ENCODE measurements at regions not wholly inside any gene's neighbourhood (a gene's known extent, or its start where the extent isn't known, plus 50 kb on each side); places are given as distances from the start of the nearest gene placed in this dataset.

- CTCF ChIA-PET = no interaction called here
- H3K9me3 ChIP-seq (ENCODE audit: insufficient read depth, low read depth) = no peaks in the 10 kb centered on the region
- peaks cover 10% of the 10 kb centered on the region for H3K4me1 ChIP-seq (replicated peaks; ENCODE audit: insufficient read depth)
- POLR2A ChIA-PET (ENCODE audit: unreplicated experiment) = no interaction called here
- peaks cover 11% of the 10 kb centered on the region; the same call in 1 of the 2 replicates for H3F3A ChIP-seq (ENCODE audit: insufficient read depth, low read depth)
- no peaks in the 10 kb centered on the region for H3K36me3 ChIP-seq (ENCODE audit: low read depth)
- no peaks in the 10 kb centered on the region for H3K9me2 ChIP-seq (ENCODE audit: insufficient read depth)
- no peaks in the 10 kb centered on the region for H3K79me2 ChIP-seq (ENCODE audit: low read depth)
- BruUV-seq (replicated peaks) = no TSS peak
- no peak overlapping the region for H2AFZ ChIP-seq
- H3K27ac ChIP-seq = no peak overlapping the region
- peaks cover 5% of the 10 kb centered on the region; the same call in 1 of the 2 replicates for H3K27me3 ChIP-seq (ENCODE audit: insufficient read depth, low read depth)
- intact Hi-C loops (cut with micrococcal nuclease; ENCODE audit: unreplicated experiment) = no loop called here
- no peak for DNase-seq
- TF ChIP-seq EZH2 (IDR thresholded peaks at IDR 0.05; ENCODE audit: low read depth) = no peak
- TF ChIP-seq CTCF (conservative IDR thresholded peaks at IDR 0.05) = no peak
- H4K20me1 ChIP-seq (ENCODE audit: insufficient read depth) = no peaks in the 10 kb centered on the region
- H3K4me2 ChIP-seq = no peak overlapping the region
- no peak overlapping the region for H3K4me3 ChIP-seq
These were observed 117.7 kb downstream of the WT1 start for GRCh38 chr11:32317643-32318042.

- no peaks in the 10 kb centered on the region for H3K79me2 ChIP-seq (ENCODE audit: low read depth)
- no peak overlapping the region for H3K4me3 ChIP-seq
- no peaks in the 10 kb centered on the region for H3K9me2 ChIP-seq (ENCODE audit: insufficient read depth)
- H4K20me1 ChIP-seq (ENCODE audit: insufficient read depth) = no peaks in the 10 kb centered on the region
- ChIA-PET POLR2A (ENCODE audit: unreplicated experiment) (no interaction called here), CTCF (no interaction called here)
- H3K9me3 ChIP-seq (ENCODE audit: insufficient read depth, low read depth) = no peaks in the 10 kb centered on the region
- no peak for DNase-seq
- H2AFZ ChIP-seq = no peak overlapping the region
- TF ChIP-seq CTCF (conservative IDR thresholded peaks at IDR 0.05) (no peak), EZH2 (IDR thresholded peaks at IDR 0.05; ENCODE audit: low read depth) (no peak)
- no peak overlapping the region for H3K4me2 ChIP-seq
- peaks cover 2% of the 10 kb centered on the region; the same call in 1 of the 2 replicates for H3K4me1 ChIP-seq (replicated peaks; ENCODE audit: insufficient read depth)
- no TSS peak for BruUV-seq (replicated peaks)
- intact Hi-C loops (cut with micrococcal nuclease; ENCODE audit: unreplicated experiment) = no loop called here
- H3K36me3 ChIP-seq (ENCODE audit: low read depth) = no peaks in the 10 kb centered on the region
- H3F3A ChIP-seq (ENCODE audit: insufficient read depth, low read depth) = peaks cover 4% of the 10 kb centered on the region; the same call in 1 of the 2 replicates
- H3K27me3 ChIP-seq (ENCODE audit: insufficient read depth, low read depth) = peaks cover 5% of the 10 kb centered on the region; the same call in 1 of the 2 replicates
- H3K27ac ChIP-seq = no peak overlapping the region
These were observed 117.0 kb downstream of the WT1 start for GRCh38 chr11:32318071-32319055.

GRCh38 chr11:32323814-32324130, 111.6 kb downstream of the WT1 start:
- H2AFZ ChIP-seq = no peak overlapping the region
- no peak overlapping the region for H3K4me3 ChIP-seq
- no peaks in the 10 kb centered on the region for H3K4me1 ChIP-seq (replicated peaks; ENCODE audit: insufficient read depth)
- CTCF ChIA-PET = interaction anchor here (0.6 to 0.7 kb wide), 3 partner anchors 49 to 630 kb away, joined by 3 to 19 read pairs (median 3); no protein-coding TSS in a partner anchor
- H3K9me2 ChIP-seq (ENCODE audit: insufficient read depth) = no peaks in the 10 kb centered on the region
- no peaks in the 10 kb centered on the region for H3F3A ChIP-seq (ENCODE audit: insufficient read depth, low read depth)
- H3K9me3 ChIP-seq (ENCODE audit: insufficient read depth, low read depth) = no peaks in the 10 kb centered on the region
- intact Hi-C loops (cut with micrococcal nuclease; ENCODE audit: unreplicated experiment) = loop anchor here (1.0 to 10.0 kb wide), 3 partner anchors 389 to 1031 kb away; no protein-coding TSS in a partner anchor
- no peak for DNase-seq
- BruUV-seq (replicated peaks) = no TSS peak
- TF ChIP-seq EZH2 (IDR thresholded peaks at IDR 0.05; ENCODE audit: low read depth) = no peak
- no peak for TF ChIP-seq CTCF (conservative IDR thresholded peaks at IDR 0.05)
- H3K36me3 ChIP-seq (ENCODE audit: low read depth) = no peaks in the 10 kb centered on the region
- H4K20me1 ChIP-seq (ENCODE audit: insufficient read depth) = no peaks in the 10 kb centered on the region
- no peak overlapping the region for H3K27ac ChIP-seq
- peaks cover 5% of the 10 kb centered on the region; the same call in 1 of the 2 replicates for H3K27me3 ChIP-seq (ENCODE audit: insufficient read depth, low read depth)
- H3K4me2 ChIP-seq = no peak overlapping the region
- POLR2A ChIA-PET (ENCODE audit: unreplicated experiment) = no interaction called here
- no peaks in the 10 kb centered on the region for H3K79me2 ChIP-seq (ENCODE audit: low read depth)

Measured in PC-9 (cell line).